Central memory CD8-positive, alpha-beta T cell (primary cell): ENCODE measurements at regions not wholly inside any gene's neighbourhood (a gene's known extent, or its start where the extent isn't known, plus 50 kb on each side); places are given as distances from the start of the nearest gene placed in this dataset.

ENCODE experiments used
- ATAC-seq: fragments of 150-1000 bp; cut with Tn5 transposase; replicated peaks from 2 replicates; pipeline ENCODE4 v1.10.0; 2022; ENCODE audit warnings: mild to moderate bottlenecking, moderate FRiP score, moderate number of reproducible peaks; ENCODE audit not compliant: poor library complexity, severe bottlenecking; ENCODE audit errors: extremely low read depth
- DNase-seq, 2 donors: peaks; one replicate each; pipeline ENCODE4 v3.0.0; 2021; ENCODE audit warnings: low spot score in 2 of 2
- H3K27ac Mint-ChIP-seq: one replicate; pipeline ENCODE4 v1.8.0; 2022; ENCODE audit warnings: low read depth, mild to moderate bottlenecking, moderate library complexity, mixed read lengths
- H3K27me3 Mint-ChIP-seq: one replicate; pipeline ENCODE4 v1.8.0; 2022; ENCODE audit warnings: mixed read lengths
- H3K36me3 Mint-ChIP-seq: one replicate; pipeline ENCODE4 v1.8.0; 2022; ENCODE audit warnings: mild to moderate bottlenecking, moderate library complexity, mixed read lengths; ENCODE audit not compliant: insufficient read depth
- H3K4me1 Mint-ChIP-seq: one replicate; pipeline ENCODE4 v1.8.0; 2022; ENCODE audit warnings: mixed read lengths
- H3K4me3 Mint-ChIP-seq: one replicate; pipeline ENCODE4 v1.8.0; 2022; ENCODE audit warnings: mild to moderate bottlenecking, moderate library complexity, mixed read lengths
- H3K9me3 Mint-ChIP-seq: one replicate; pipeline ENCODE4 v1.8.0; 2022; ENCODE audit warnings: mixed read lengths

GRCh38 chr1:238111516-238111915, 220.8 kb upstream of the ZP4 start:
- H3K27me3 Mint-ChIP-seq, result no peaks in the 10 kb centered on the region
- ATAC-seq, result no peak
- H3K9me3 Mint-ChIP-seq, result peaks cover 12% of the 10 kb centered on the region
- no peak overlapping the region for H3K27ac Mint-ChIP-seq
- no peak overlapping the region for H3K4me3 Mint-ChIP-seq
- DNase-seq, result no peak
- no peaks in the 10 kb centered on the region for H3K4me1 Mint-ChIP-seq
- H3K36me3 Mint-ChIP-seq, result no peaks in the 10 kb centered on the region

- Mint-ChIP-seq H3K36me3 (no peaks in the 10 kb centered on the region), H3K27ac (no peak overlapping the region), H3K9me3 (peaks cover 12% of the 10 kb centered on the region), H3K4me1 (no peaks in the 10 kb centered on the region), H3K4me3 (no peak overlapping the region), H3K27me3 (no peaks in the 10 kb centered on the region)
- DNase-seq, result no peak
- no peak for ATAC-seq
These were observed 220.4 kb upstream of the ZP4 start for GRCh38 chr1:238111081-238111480.

GRCh38 chr1:238108417-238108816, 217.7 kb upstream of the ZP4 start:
- no peaks in the 10 kb centered on the region for H3K4me1 Mint-ChIP-seq
- H3K9me3 Mint-ChIP-seq, result peaks cover 18% of the 10 kb centered on the region
- H3K27me3 Mint-ChIP-seq, result no peaks in the 10 kb centered on the region
- DNase-seq (no peak), ATAC-seq (no peak)
- no peaks in the 10 kb centered on the region for H3K36me3 Mint-ChIP-seq
- no peak overlapping the region for H3K27ac Mint-ChIP-seq
- H3K4me3 Mint-ChIP-seq, result no peak overlapping the region

- H3K4me3 Mint-ChIP-seq, result no peak overlapping the region
- H3K9me3 Mint-ChIP-seq, result peaks cover 18% of the 10 kb centered on the region
- no peaks in the 10 kb centered on the region for H3K27me3 Mint-ChIP-seq
- no peaks in the 10 kb centered on the region for H3K36me3 Mint-ChIP-seq
- ATAC-seq, result no peak
- no peaks in the 10 kb centered on the region for H3K4me1 Mint-ChIP-seq
- DNase-seq, result no peak
- H3K27ac Mint-ChIP-seq, result no peak overlapping the region
These were observed 216.6 kb upstream of the ZP4 start for GRCh38 chr1:238107322-238107721.

- H3K4me1 Mint-ChIP-seq, result no peaks in the 10 kb centered on the region
- no peaks in the 10 kb centered on the region for H3K27me3 Mint-ChIP-seq
- H3K9me3 Mint-ChIP-seq, result peaks cover 11% of the 10 kb centered on the region
- no peak overlapping the region for H3K4me3 Mint-ChIP-seq
- DNase-seq, result no peak
- no peaks in the 10 kb centered on the region for H3K36me3 Mint-ChIP-seq
- ATAC-seq, result no peak
- no peak overlapping the region for H3K27ac Mint-ChIP-seq
These were observed 214.0 kb upstream of the ZP4 start for GRCh38 chr1:238104752-238105151.

GRCh38 chr1:238101923-238102322, 211.2 kb upstream of the ZP4 start:
- DNase-seq, result no peak
- peaks cover 15% of the 10 kb centered on the region for H3K9me3 Mint-ChIP-seq
- no peaks in the 10 kb centered on the region for H3K27me3 Mint-ChIP-seq
- no peaks in the 10 kb centered on the region for H3K36me3 Mint-ChIP-seq
- H3K27ac Mint-ChIP-seq, result no peak overlapping the region
- H3K4me1 Mint-ChIP-seq, result no peaks in the 10 kb centered on the region
- no peak overlapping the region for H3K4me3 Mint-ChIP-seq
- ATAC-seq, result no peak

GRCh38 chr1:238099871-238100270, 209.1 kb upstream of the ZP4 start:
- no peak for ATAC-seq
- Mint-ChIP-seq H3K4me3 (no peak overlapping the region), H3K4me1 (no peaks in the 10 kb centered on the region), H3K27ac (no peak overlapping the region), H3K9me3 (peaks cover 15% of the 10 kb centered on the region), H3K27me3 (no peaks in the 10 kb centered on the region), H3K36me3 (no peaks in the 10 kb centered on the region)
- no peak for DNase-seq

GRCh38 chr1:238089615-238090014, 198.9 kb upstream of the ZP4 start:
- Mint-ChIP-seq H3K36me3 (no peaks in the 10 kb centered on the region), H3K27me3 (no peaks in the 10 kb centered on the region), H3K27ac (no peak overlapping the region), H3K4me1 (no peaks in the 10 kb centered on the region), H3K9me3 (peaks cover 26% of the 10 kb centered on the region), H3K4me3 (no peak overlapping the region)
- ATAC-seq (no peak), DNase-seq (no peak)

GRCh38 chr1:238088560-238089290, 198.0 kb upstream of the ZP4 start:
- Mint-ChIP-seq H3K36me3 (no peaks in the 10 kb centered on the region), H3K4me3 (no peak overlapping the region), H3K9me3 (peaks cover 26% of the 10 kb centered on the region), H3K27me3 (no peaks in the 10 kb centered on the region), H3K4me1 (no peaks in the 10 kb centered on the region), H3K27ac (no peak overlapping the region)
- no peak for ATAC-seq
- no peak for DNase-seq

- no peak overlapping the region for H3K27ac Mint-ChIP-seq
- no peaks in the 10 kb centered on the region for H3K27me3 Mint-ChIP-seq
- ATAC-seq (no peak), DNase-seq (no peak)
- no peak overlapping the region for H3K4me3 Mint-ChIP-seq
- no peaks in the 10 kb centered on the region for H3K4me1 Mint-ChIP-seq
- no peaks in the 10 kb centered on the region for H3K36me3 Mint-ChIP-seq
- H3K9me3 Mint-ChIP-seq, result peaks cover 6% of the 10 kb centered on the region
These were observed 183.3 kb upstream of the ZP4 start for GRCh38 chr1:238073991-238074390.

- Mint-ChIP-seq H3K36me3 (no peaks in the 10 kb centered on the region), H3K9me3 (peaks cover 3% of the 10 kb centered on the region), H3K27me3 (no peaks in the 10 kb centered on the region), H3K4me1 (no peaks in the 10 kb centered on the region), H3K4me3 (no peak overlapping the region), H3K27ac (no peak overlapping the region)
- DNase-seq, result no peak
- ATAC-seq, result no peak
These were observed 180.3 kb upstream of the ZP4 start for GRCh38 chr1:238071061-238071460.

- peaks cover 6% of the 10 kb centered on the region for H3K9me3 Mint-ChIP-seq
- no peak overlapping the region for H3K27ac Mint-ChIP-seq
- H3K4me3 Mint-ChIP-seq, result no peak overlapping the region
- no peaks in the 10 kb centered on the region for H3K4me1 Mint-ChIP-seq
- no peaks in the 10 kb centered on the region for H3K36me3 Mint-ChIP-seq
- no peak for DNase-seq
- no peaks in the 10 kb centered on the region for H3K27me3 Mint-ChIP-seq
- ATAC-seq, result no peak
These were observed 172.7 kb upstream of the ZP4 start for GRCh38 chr1:238063454-238063853.

- no peak overlapping the region for H3K4me3 Mint-ChIP-seq
- no peak overlapping the region for H3K27ac Mint-ChIP-seq
- ATAC-seq (no peak), DNase-seq (no peak)
- H3K36me3 Mint-ChIP-seq, result no peaks in the 10 kb centered on the region
- H3K9me3 Mint-ChIP-seq, result peaks cover 11% of the 10 kb centered on the region
- H3K27me3 Mint-ChIP-seq, result no peaks in the 10 kb centered on the region
- no peaks in the 10 kb centered on the region for H3K4me1 Mint-ChIP-seq
These were observed 171.4 kb upstream of the ZP4 start for GRCh38 chr1:238061967-238062613.
